Activated CD4-positive, alpha-beta T cell treated with anti-CD3 and anti-CD28 coated beads, Interleukin-2, amount 50 U/mL, for 16 hours (primary cell): ENCODE measurements at regions not wholly inside any gene's neighbourhood (a gene's known extent, or its start where the extent isn't known, plus 50 kb on each side); places are given as distances from the start of the nearest gene placed in this dataset.

Source experiments
- DNase-seq: peaks from one replicate; pipeline ENCODE4 v3.0.0-alpha.2; 2020

DNA sequence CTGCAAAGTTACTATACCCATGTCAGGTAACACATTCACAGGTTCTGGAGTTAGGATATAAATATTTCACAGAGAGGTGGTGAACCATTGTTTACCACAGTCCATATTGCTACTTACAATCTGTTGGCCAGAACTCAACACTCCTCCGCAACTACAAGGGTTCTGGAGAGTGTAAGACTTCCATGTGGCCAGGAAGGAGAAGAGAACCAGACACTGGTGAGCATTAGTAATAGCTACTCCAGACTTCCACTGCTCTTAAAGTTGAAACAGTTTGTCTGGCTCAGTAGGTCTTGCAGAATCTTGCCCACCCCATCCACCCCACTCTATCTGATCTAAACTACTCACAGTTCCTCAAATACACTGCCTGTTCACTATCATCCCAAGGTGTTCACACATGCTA lies 369.6 kb downstream of the DUSP6 start:
- no peak for DNase-seq

DNA sequence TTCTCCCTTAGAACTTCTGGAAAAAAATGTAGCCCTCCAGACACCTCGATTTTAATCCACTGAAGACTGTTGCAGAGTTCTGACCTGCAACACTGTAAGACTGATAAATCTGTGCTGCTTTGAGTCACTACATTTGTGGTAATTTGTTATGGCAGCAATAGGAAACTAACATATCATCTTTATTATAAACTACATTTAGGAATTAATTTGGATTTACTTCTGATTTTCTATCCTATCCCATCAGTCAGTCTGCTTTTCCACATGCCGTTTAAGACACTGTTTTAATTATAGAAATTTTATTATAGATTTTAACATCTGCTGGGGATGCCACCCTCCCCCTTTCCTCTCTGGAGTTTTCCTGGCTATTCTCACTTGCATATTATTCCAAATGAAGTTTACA lies 375.2 kb downstream of the DUSP6 start:
- DNase-seq = no peak

DNA sequence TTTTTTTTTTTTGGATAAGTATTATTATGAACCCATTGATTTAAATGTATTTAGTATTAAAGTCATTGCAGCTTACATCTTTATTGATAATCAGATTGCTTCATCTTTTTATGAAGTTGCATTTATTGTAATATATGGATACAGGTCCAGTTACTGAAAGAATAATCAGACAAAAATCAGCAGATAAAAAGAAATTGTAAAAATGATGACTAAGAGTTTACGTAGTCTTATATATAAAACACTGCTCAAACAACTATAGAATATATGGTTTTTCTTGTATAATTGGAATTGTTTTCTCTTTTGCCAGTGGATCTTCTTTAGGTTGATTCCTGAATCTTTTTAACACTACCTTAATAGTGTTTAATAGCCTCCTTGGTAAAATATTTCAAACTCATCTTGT lies 378.3 kb downstream of the DUSP6 start:
- no peak for DNase-seq

DNA sequence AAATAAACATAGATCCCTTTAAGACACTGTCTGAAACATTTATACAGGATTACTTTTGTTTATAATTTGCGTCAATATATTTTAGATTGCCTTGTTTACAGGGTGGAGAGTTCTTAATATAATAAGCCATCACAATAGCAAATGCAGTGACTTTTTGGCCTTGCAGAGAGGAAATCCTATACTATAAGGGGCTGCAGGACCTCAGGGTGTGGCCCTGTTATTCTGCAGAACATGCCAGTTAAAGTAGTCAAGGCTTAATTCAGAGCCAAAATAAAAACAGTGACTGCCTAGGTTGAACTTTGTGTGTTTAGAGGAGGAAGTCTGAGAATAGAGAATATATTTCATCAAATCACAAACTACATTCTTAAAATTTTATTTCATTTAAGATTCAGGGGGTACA lies 381.6 kb downstream of the DUSP6 start:
- DNase-seq = no peak

DNA sequence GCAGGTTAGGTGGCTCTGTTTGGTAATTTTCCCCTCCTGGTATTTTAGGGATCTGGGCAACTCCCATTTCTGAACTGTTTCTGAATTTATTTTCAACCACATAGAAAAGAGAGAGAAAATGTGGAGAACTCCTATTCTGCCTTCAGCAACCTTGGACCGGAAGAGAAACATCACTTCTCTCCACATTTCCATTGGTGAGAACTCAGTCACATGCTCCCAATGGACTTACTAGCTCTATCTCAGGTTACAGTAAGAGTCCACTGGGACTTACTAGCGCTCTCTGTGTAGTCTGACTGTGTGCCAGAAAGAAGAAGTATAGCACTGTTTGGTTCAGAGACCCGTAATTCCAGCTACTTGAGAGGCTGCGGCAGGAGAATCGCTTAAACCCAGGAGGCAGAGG lies 383.2 kb downstream of the DUSP6 start:
- no peak for DNase-seq

DNA sequence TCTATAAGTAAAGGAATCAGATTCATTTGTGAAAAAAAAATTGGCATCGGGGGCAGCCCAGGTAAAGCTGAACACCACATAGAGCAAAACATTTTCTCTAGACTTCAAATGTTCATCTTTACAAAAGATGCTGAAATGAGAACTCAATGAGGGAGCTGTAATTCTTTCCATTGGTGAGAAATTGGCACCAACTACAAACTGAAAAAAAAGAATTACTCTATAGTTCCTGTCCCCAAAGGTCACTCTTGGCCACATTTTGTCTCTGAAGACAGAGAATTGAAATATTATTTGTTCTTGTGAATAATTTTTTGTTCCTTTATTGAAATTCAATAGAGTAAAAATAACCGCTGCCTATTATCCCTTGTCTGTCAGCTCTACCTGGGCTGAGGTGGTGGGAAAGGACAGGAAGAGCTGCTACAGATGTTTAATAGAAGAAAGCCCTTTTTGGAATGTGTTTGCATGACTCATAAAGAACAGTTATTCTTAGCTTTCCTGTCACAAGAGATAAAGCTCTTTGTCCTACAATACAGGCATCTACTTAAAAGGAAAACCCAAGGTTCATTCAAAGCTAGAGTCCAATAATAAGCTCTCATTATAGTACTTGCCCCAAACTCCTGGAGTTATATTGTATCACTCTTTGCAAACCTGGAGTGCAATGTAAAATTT lies 380.1 kb upstream of the KITLG start:
- no peak for DNase-seq

DNA sequence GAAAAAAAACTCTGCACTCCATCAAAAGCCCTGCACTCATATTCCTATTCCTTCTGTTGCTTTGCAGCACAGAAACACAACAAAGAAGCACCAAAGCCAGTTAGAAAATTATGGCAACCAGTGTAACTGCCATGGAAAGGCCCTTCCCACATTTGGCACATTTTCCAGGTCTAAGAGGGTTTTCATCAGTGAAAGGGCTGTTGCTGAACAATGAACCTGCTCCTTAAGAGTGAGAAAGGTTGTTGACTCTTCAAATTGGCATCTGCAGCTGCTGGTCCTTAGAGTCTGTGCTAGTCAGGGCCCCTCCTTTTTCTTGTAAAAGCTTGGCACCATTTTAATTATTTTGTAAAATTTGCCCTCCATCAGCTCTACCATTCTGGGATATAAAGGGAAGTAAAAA lies 378.7 kb upstream of the KITLG start:
- no peak for DNase-seq

DNA sequence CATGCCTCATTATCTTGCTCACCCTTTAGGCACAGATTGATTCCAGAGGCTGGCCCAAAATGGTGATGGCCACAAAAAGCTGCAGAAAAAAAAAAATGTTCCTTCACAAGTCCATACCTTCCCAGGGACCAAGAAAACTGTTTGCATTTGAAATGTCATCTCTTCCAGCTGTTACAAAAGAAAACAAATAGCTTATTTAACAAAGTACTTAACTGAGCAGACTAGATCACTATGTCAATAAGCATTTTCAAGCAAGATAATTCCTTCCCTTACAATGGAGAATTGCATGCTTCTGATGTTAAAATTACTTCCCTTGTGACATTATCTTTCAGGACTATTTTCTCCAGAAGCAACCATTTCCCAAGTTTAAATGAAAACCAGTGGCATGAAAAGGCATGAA lies 377.9 kb upstream of the KITLG start:
- DNase-seq = no peak

DNA sequence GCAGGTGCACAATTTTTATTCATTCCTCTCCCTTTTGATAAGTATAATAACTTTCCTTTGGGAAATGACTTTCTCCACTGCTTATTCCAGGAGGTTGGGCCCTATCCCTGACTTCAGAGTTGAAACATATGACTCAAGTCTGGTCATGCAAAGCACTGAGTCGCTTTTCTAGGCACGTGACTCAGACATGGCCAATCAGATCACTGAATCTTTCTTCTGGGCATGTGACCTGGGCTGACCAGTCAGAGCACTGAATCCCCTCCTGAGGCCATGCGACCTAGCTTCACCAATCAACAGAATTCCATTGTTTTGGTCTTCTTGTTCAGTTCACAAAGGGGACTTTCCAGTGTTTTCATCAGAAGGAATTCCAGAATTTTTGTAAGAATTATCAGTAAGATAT lies 377.1 kb upstream of the KITLG start:
- DNase-seq = no peak

DNA sequence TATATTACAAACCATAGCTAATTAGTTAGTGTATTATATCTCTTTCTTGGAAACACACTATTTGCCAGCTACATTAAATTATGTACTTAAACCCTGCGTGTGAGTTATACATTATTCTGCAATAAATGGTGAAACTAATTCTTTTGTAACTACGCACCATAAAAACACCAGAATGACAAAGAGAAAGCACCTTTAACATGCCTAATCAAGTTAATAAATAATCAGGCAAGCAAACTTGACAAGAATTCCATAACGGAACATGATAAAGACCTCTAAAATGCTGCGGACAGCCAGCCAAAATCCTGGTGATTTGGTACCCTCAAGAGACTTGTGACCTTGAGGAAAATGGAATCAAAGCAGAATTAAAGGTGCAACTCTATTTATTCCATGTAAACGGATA lies 375.3 kb upstream of the KITLG start:
- no peak for DNase-seq

DNA sequence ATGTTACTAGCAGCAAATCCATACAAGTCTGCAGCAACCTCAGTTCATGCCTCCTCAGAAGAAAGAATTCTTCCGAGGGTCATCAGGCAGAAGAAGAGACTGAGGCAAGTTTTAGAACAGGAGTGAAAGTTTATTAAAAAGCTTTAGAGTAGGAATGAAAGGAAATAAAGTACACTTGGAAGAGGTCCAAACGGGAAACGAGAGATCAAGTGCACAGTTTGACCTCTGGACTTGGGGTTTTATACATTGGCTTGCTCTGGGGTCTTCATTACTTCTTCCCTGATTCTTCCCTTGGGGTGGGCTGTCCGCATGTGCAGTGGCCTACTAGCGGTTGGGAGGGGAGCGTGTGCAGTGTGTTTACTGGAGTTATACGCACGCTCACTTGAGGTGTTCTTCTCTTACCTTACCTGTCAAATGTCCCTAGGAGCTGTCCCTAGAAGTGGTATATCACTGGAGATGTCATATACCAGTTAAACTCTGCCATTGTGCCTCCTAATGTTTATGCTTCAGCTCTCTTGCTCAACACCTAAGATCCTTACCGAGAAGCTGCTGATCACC lies 372.8 kb upstream of the KITLG start:
- no peak for DNase-seq

DNA sequence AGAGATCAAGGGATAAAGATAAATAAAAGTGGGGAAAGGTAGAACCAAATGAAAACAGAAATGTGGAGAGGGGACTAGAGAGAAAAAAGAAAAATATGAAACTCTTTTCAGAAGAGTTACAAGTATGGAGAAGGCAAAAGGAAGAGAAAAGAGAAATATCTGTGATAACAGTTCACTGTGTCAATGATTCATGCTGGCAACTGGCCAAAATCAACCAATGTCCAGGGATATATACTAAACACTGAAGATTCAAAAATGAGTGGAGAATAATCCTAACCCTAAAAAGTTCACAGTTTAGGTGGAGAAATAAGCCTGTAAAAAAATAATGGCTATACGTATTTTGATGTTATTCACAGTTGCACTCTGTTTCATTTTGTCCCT lies 372.3 kb upstream of the KITLG start:
- no peak for DNase-seq

DNA sequence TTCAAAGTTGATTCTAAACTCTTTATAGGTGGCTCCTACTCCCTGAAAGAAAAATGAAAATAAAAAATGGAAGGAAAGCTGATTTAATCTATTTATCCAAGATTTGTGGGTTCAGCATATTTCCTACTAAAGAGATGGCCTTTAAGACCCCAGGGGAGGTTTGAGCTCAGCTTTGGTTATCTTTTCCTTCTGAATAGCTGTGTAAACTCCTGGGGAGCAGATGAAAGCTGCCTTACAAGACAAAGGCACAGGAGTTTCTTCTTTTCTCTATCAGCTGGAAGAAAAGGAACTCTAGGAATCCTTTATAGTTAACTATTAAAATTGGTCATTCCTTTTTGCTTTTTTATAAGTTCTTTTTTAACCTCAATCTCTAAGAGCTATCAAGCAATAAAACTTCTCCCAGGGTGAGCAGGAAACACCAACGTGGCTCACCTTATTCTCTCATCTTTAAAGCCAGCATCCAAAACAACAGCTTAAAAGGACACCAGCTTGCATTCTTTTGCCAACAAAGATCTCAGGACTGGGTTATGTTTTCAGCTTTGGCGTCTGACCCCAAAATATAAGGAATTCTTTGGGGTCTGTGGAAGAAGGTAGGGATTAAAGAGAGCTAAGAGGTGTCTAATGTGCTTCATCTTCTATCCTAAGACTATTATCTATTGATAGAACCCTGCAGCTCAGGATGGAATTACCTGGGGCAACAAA lies 371.7 kb upstream of the KITLG start:
- no peak for DNase-seq

DNA sequence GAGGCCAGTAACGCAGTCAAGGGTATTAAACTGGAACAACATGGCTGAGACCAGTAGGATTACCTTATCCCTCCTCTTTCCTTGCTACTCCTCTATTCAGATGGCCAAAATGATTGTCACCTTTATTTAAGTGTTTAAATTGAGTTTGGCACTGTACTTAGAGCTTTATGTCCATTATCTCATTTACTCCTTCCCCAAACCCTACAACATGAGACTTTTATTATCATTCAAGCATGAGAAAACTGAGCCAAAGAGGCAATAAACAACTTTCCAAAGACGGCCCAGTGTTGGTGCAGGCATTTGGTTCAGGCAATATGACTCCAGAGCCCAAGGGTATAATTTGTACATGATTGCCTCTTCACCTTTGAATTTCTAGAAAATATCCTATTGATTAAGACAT lies 370.9 kb upstream of the KITLG start:
- DNase-seq = no peak

DNA sequence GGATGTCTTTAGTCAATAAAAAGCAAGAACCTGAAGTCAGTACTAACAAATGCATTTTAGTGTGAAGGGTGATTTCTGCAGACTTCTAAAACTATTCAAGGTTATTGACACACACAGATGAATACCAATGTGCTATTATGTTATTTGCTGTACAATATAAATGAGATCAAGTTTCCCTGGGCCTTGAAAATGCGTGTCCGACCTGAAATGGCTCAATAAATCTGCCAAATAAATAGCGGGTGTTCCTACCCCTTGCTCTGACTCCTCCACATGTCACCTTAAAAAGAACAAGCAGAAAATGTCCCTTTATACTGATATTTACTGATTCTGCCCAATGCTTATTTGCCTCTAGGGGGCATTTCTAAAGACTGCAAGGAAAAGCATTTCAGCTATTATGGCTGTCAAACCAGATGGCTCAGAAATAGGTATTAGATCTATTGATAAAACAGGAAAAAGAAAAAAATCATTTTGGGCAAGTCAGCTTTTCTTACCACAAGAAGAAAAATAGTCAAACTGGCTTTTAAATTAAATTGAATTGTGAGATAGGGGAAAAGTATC lies 367.3 kb upstream of the KITLG start:
- no peak for DNase-seq

DNA sequence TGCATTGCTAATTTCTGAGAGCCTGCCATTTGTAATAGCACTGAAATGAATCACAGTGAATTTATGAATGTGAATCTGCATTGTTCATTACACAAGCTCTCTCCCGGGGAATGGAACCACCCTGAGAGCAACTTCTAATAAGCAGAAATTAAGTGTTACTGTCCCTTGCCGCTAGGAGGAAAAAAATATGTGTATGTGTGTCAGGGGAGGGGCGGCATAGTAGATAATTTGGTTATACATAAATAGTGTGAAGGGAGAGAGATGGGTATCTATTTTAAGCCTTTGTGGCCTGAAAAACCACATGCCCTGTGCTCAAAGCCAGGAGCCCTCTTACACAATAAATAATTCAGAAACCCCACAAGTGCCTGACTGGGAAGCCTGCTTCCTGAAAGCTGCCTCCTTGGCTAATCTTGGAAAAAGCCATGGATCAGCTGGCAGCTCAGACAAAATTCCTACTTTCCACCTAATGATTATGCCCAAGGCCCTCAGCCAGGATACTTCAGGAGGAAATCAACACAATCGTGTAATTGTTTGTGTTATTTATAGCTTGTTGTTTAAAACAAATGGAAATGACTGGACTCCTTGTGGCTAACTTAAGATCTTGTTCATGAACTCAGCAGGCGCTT lies 366.2 kb upstream of the KITLG start:
- no peak for DNase-seq

DNA sequence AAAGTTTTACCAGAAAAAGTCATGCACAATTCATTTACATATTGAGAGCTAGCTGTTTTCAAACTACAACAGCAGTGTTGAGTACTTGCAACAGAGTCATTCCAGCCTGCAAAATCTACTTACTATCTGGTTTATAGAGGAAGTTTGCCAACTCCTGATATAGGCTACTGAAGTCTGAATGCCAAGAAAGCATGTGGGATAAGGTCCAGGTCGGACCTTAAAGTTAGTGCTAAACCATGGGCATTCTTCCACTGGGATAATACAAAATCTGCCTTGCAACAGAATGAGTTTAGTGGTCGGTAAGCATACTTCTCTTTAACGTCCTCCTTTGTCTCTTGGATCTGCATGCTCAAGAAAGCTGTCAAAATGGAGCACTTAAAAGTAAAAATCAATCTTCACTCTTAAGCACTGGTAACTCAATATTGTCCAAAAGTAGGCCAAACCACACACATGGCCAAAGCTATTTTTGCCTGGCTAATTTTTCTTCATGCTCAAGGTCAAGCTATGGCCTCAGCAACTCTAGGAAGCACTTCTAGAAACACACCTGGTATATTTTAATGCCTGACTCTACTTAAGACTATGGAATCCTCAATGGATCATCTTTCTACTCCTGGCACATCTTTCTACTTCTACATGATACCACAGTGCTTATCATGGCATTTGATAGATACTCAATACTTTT lies 364.9 kb upstream of the KITLG start:
- DNase-seq = no peak

DNA sequence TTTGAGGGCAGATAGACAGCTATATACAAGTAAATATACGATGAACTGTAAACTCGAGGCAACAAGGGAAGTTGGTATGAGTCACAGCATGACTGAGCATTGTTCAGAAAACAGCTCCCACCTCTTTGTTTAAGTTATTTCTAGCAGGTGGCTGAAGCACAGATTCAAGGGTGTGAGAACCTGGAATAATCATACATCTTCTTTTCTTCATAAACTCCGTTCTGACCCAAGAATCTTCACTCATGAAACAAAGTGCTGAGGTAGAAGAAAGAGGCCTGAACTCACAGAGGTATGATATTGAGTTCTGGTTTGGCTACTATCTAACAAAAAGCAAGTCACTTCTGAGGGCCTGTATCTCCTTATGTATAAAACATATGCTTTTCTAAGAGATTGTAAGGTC lies 364.1 kb upstream of the KITLG start:
- DNase-seq = no peak

DNA sequence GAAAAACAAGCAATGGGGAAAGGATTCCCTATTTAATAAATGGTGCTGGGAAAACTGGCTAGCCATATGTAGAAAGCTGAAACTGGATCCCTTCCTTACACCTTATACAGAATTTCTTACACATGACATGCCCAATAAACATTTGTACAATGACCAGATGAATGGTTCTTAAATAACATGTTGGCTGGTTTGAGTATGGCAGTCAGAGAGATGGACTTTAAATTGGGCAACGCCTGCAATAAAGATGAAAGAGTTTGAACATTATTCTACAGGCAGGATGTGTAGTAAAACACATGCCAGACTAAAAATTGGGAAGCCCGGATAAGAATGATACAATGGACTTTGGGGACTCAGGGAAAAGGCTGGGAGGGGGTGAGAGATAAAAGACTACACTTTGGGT lies 360.6 kb upstream of the KITLG start:
- DNase-seq = no peak

DNA sequence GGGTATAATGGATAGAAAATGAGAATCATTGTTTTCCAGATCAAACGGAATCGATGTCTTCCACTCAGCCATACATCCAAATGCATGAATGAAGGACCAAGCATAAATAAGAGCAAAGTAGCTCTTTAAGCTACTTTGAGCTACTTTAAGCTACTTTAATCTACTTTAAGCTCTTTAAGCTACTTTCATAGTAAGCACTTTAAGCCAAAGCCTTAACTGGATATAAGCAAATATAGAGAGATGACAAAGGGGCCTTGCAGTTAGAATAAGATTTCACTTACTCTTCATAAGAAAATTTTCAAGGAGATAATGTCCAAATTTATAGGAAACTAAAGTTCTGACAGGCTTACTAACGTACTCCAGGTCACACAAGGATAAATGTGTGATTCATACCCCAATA lies 355.6 kb upstream of the KITLG start:
- no peak for DNase-seq

DNA sequence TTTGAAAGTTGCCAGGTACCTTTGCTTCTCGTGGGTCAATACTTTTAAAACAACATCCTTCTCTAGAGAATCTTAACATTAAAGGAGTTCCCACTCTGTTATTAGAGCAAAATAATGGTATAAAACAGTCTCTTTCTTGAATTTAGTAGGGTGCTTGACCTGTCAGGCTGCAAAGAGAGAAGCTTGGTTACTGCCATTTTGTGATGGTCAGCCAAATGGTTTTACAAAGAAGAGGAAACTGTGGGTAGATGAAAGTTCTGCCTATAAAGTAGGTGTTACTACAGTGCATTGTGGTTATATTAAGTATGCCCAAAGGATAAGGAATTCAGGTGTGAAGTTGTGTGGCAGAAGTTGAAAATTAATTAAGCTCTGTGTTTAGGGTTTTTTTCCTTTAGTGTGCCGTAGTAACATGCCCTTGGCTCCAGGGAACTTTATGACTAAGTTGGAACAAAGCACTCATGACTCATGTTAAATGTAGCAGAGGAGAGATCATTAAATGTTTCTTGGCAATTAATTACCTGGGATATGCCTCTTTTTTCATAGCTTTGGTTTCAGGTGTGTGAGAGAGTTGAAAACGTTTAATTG lies 354.0 kb upstream of the KITLG start:
- DNase-seq = no peak

DNA sequence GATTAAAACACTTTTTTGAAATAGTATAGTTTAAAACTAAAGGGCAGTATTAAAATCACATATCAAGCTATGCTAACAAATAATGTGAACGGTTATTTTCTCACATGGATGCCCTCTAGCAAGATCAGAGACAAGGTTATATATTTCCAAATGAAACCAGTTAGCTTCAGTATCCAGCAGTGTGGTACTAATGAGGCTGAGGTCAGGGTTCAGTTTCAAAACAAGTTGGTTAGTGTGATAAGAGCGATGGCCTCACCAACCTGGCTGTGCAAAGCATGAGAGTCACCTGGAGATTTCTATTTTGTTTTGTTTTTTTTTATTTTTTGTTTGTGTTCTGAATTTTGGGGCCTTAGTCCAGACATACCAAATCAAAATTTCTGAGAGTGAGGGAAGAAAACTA lies 352.2 kb upstream of the KITLG start:
- DNase-seq = no peak

DNA sequence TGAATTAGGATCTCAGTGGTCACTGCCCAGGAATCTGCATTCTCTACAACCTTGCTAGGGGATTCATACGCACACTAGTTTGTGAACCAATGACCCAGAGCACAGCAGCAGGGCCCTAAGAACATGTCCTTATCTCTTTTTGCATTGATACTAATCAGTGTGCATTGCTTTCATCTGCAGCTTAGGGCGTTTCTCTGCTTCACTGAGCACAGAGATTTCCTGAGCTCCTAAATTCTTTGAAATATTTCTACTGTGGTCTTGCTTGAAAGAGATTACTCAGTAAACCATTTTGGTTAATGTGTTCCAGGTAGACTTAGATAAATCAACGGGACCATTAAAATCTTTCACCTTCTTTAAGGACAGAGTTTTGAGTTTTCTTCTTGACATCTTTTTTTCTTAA lies 351.3 kb upstream of the KITLG start:
- no peak for DNase-seq
